Activated naive CD8-positive, alpha-beta T cell treated with anti-CD3 and anti-CD28 coated beads, Interleukin-2, amount 10 ng/mL, durations not matched to agents 7 days and 5 days (primary cell): ENCODE measurements at regions not wholly inside any gene's neighbourhood (a gene's known extent, or its start where the extent isn't known, plus 50 kb on each side); places are given as distances from the start of the nearest gene placed in this dataset.

Experiments
- ATAC-seq: fragments of 150-1000 bp; cut with Tn5 transposase; one replicate; pipeline ENCODE4 v1.10.0; 2021; ENCODE audit warnings: low read depth, moderate library complexity
- POLR2A ChIA-PET: fragments of 350-600 bp; sonication (Branson Sonifier 250); formaldehyde crosslinking; loops from one replicate; lab custom pipeline; 2021; ENCODE audit warnings: antibody characterized with exemption; lab: Charles Lee
- DNase-seq: peaks from one replicate; pipeline ENCODE4 v3.0.0; 2021
- H3K27ac Mint-ChIP-seq: one replicate; pipeline ENCODE4 v1.8.0; 2022; ENCODE audit warnings: mild to moderate bottlenecking, mixed read lengths
- H3K27me3 Mint-ChIP-seq: one replicate; pipeline ENCODE4 v1.8.0; 2022; ENCODE audit warnings: mild to moderate bottlenecking, moderate library complexity, mixed read lengths
- H3K36me3 Mint-ChIP-seq: one replicate; pipeline ENCODE4 v1.8.0; 2021; ENCODE audit warnings: mild to moderate bottlenecking, mixed read lengths
- H3K4me1 Mint-ChIP-seq: one replicate; pipeline ENCODE4 v1.8.0; 2021; ENCODE audit warnings: mixed read lengths
- H3K4me3 Mint-ChIP-seq: one replicate; pipeline ENCODE4 v1.8.0; 2022; ENCODE audit warnings: mild to moderate bottlenecking, moderate library complexity, mixed read lengths
- H3K9me3 Mint-ChIP-seq: one replicate; pipeline ENCODE4 v1.8.0; 2021; ENCODE audit warnings: mixed read lengths

DNA sequence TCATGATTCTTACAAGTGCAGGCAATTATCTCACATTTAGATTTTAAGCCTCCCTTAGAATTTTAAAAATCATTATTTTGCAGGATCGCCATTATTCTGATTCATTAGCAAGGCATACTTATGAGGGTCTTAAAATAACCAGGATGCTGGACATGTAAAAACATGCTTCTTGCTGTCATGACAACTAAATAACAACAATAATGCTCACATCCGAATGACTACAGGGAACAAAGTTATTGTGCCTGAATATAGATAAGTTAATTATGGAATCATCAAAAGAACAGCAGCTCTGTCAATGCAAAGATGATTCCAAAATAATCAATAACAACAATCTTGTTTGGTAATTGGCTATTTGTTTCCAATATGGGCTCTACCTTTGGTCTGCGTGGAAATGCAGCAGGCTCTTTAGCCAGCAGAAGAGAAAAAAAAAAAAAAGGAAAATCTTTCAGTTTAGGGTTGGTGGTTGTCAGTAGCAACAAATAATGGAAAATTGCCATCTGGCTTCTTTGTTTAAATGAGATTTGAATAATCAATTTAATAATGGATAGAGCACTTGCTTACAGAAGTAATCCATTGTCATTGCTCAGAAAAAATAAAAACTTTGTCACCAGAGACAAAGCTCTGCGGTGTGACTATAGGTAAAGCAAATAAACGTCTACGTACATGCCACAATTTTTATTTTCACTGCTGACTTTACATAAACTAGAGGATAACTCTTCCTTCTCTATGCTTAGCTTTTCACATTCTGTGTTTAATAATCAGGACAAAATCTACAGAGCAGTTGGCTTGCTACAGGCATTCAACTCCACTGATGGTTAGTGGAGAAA is 468.9 kb upstream of the TSHZ3 start:
- Mint-ChIP-seq H3K4me1 (no peaks in the 10 kb centered on the region), H3K9me3 (peaks cover 8% of the 10 kb centered on the region), H3K27me3 (no peaks in the 10 kb centered on the region), H3K36me3 (no peaks in the 10 kb centered on the region), H3K4me3 (no peak overlapping the region), H3K27ac (no peak overlapping the region)
- POLR2A ChIA-PET: no interaction called here
- DNase-seq (no peak), ATAC-seq (no peak)

DNA sequence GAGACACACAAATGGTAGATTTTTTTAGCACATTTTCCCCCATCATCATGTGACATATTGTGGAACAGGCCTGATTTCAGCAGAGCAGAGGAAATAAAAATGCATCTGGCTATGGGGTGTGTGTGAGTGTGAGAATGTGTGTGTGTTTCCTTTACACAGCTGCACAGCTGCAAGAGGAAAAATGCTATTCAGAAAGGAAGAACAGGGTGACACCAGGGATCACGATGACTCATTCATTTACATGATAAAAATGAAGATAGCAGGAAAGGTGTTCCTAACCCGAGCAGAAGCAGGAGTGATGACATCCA is 469.5 kb upstream of the TSHZ3 start:
- H3K27me3 Mint-ChIP-seq: no peaks in the 10 kb centered on the region
- H3K4me3 Mint-ChIP-seq: no peak overlapping the region
- no peak overlapping the region for H3K27ac Mint-ChIP-seq
- no peak for ATAC-seq
- H3K4me1 Mint-ChIP-seq: no peaks in the 10 kb centered on the region
- POLR2A ChIA-PET: no interaction called here
- H3K9me3 Mint-ChIP-seq: peaks cover 6% of the 10 kb centered on the region
- H3K36me3 Mint-ChIP-seq: no peaks in the 10 kb centered on the region
- no peak for DNase-seq

DNA sequence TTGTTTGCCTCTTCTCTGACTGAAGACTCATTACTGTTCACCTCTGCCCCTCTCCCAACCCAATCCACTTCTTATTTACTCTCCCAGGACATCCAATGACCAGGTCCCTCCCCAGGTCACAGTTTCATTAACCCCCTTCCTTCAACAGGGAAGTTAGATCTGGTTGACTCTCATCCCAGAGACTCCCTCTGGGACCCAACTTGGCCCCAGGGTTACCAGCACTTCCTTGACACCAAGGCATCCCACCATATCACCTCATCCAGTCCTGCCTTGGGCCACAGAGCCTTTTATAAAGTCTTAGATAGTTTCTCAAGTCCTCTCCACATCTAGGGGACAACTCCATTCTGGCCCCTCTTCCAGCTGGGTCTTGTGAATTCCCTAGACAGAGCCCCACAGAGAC is 470.6 kb upstream of the TSHZ3 start:
- Mint-ChIP-seq H3K9me3 (peaks cover 6% of the 10 kb centered on the region), H3K4me3 (no peak overlapping the region), H3K27ac (no peak overlapping the region), H3K4me1 (no peaks in the 10 kb centered on the region), H3K27me3 (no peaks in the 10 kb centered on the region), H3K36me3 (no peaks in the 10 kb centered on the region)
- no peak for DNase-seq
- ATAC-seq: no peak
- POLR2A ChIA-PET: no interaction called here

- Mint-ChIP-seq H3K9me3 (peaks cover 6% of the 10 kb centered on the region), H3K27ac (no peak overlapping the region), H3K27me3 (no peaks in the 10 kb centered on the region), H3K4me3 (no peak overlapping the region), H3K36me3 (no peaks in the 10 kb centered on the region), H3K4me1 (no peaks in the 10 kb centered on the region)
- POLR2A ChIA-PET: no interaction called here
- DNase-seq: no peak
- no peak for ATAC-seq
These were observed 472.1 kb upstream of the TSHZ3 start for GRCh38 chr19:31821346-31821745.

DNA sequence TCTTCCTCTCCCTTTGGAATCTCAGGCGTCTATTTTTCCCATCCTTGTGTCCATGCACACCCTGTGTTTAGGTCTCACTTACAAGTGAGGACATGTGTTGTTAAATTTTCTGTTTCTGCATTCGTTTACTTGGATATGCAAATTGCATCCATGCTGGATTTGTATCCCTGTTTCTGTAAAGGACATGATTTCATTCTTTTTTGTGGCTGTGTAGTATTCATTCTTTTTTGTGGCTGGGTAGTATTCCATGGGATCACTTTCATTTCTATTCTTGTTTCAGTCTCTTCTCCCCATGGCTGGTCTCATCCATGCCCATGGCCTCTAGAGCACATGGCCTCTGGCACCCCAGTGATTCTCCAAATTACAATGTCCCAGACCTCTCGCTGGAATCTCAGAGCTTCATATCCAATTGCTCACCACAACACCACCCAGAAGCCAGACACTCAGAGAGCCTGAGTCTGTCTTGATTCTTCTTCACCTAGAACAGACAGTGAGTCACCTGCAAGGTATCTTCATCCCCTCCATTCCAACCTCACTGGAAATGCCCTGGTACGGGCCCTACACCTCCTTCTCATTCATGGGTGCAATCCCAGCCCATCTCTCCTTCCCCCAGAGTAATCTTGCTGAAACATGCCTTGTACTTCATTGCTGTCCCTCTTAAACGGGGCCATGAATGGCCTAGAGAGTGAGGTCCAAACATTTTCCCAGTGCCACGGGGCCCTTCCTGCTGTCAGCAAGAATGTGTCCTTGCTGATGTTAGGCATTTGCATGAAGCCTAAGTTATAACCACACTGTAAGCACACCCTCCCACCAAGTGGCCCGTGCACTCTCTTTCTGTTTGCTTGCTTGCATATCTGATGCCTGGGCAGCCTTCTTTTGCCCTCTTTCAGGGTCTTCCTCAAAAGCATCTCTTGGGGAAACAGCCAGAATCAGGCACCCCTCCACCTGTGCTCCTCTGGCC is 476.2 kb upstream of the TSHZ3 start:
- DNase-seq (no peak), ATAC-seq (no peak)
- Mint-ChIP-seq H3K36me3 (no peaks in the 10 kb centered on the region), H3K4me3 (no peak overlapping the region), H3K9me3 (peaks cover 4% of the 10 kb centered on the region), H3K4me1 (no peaks in the 10 kb centered on the region), H3K27me3 (no peaks in the 10 kb centered on the region), H3K27ac (no peak overlapping the region)
- POLR2A ChIA-PET: no interaction called here

DNA sequence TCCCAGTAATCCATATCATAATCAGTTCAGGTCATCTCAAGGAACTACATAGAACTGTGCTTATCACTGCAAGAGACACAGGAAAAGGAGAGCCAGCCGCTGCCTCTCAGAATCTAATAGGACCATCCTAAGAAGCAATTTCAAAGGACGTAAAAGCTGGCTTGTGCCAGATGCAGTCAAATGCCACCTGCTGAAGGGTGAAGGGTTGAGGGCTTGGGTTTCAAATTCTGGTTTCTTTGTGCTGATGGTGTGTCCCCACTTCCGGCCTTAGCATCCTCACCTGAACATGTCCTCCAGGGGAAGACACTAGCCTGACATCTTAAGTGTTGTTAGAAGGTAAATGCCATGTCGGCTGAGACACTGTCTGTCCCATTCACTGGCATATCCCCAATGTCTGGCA is 477.1 kb upstream of the TSHZ3 start:
- Mint-ChIP-seq H3K27ac (no peak overlapping the region), H3K36me3 (no peaks in the 10 kb centered on the region), H3K4me1 (no peaks in the 10 kb centered on the region), H3K27me3 (no peaks in the 10 kb centered on the region), H3K9me3 (peaks cover 1% of the 10 kb centered on the region), H3K4me3 (no peak overlapping the region)
- DNase-seq (no peak), ATAC-seq (no peak)
- POLR2A ChIA-PET: no interaction called here

GRCh38 chr19:31831421-31832175 is 482.4 kb upstream of the TSHZ3 start:
- H3K27me3 Mint-ChIP-seq: no peaks in the 10 kb centered on the region

GRCh38 chr19:31832176-31832548 is 482.9 kb upstream of the TSHZ3 start:
- Mint-ChIP-seq H3K4me1 (no peaks in the 10 kb centered on the region), H3K27me3 (no peaks in the 10 kb centered on the region), H3K9me3 (peaks cover 6% of the 10 kb centered on the region), H3K4me3 (no peak overlapping the region), H3K27ac (no peak overlapping the region), H3K36me3 (no peaks in the 10 kb centered on the region)
- ATAC-seq: no peak
- POLR2A ChIA-PET: no interaction called here
- no peak for DNase-seq

More at GRCh38 chr19:31831421-31832175, 482.4 kb upstream of the TSHZ3 start:
- POLR2A ChIA-PET: no interaction called here
- Mint-ChIP-seq H3K4me3 (no peak overlapping the region), H3K36me3 (no peaks in the 10 kb centered on the region), H3K9me3 (peaks cover 6% of the 10 kb centered on the region), H3K4me1 (no peaks in the 10 kb centered on the region), H3K27ac (no peak overlapping the region)
- ATAC-seq (no peak), DNase-seq (no peak)

DNA sequence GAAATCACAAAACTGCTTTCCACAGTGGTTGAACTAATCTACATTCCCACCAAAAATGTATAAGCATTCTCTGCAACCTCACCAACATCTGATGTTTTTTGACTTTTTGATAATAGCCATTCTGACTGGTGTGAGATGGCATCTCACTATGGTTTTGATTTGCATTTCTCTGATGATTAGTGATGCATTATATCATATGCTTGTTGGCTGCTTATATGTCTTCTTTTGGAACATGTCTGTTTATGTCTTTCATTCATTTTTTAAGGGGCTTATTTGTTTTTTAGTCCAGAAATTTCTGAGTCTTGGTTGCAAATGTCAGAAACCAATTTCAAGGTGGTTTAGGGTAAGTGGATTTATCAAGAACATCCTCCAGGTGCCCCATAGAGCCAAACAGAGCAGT is 484.8 kb upstream of the TSHZ3 start:
- Mint-ChIP-seq H3K4me1 (no peaks in the 10 kb centered on the region), H3K36me3 (no peaks in the 10 kb centered on the region), H3K4me3 (no peak overlapping the region), H3K27me3 (no peaks in the 10 kb centered on the region), H3K9me3 (peaks cover 6% of the 10 kb centered on the region), H3K27ac (no peak overlapping the region)
- DNase-seq: no peak
- POLR2A ChIA-PET: no interaction called here
- no peak for ATAC-seq

DNA sequence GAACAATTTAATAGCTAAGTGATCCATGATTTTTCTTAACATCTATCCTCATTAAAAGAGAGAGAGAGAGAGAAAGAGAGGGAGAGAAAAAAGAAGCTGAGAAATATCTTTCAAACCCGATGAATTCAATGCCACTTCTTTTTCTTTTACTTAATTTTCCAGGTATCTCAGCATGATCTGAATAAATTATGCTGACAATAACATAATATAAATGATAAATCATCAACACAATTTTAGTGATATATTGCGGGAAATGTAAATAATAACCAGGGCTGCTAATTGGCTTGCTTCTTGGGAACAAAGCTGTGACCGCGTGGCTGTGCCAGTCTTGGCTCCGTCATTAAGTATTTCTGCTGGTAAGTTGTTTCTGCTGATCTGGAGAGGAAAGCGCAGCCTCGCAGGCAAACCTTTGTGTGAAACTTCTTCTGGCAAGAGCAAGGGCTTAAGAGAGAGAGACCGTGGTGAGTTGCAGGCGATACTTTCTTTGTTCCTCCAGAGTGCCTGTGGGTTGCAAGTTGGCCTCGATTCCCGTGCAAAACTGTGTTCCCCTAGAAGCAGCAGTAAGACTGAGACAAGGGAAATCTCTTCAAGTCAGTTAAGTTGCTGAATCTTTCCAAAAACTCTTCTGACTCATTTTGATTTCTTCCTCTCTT is 489.1 kb upstream of the TSHZ3 start:
- Mint-ChIP-seq H3K4me1 (no peaks in the 10 kb centered on the region), H3K36me3 (no peaks in the 10 kb centered on the region), H3K27ac (no peak overlapping the region), H3K27me3 (no peaks in the 10 kb centered on the region), H3K9me3 (peaks cover 6% of the 10 kb centered on the region), H3K4me3 (no peak overlapping the region)
- DNase-seq: no peak
- no peak for ATAC-seq
- POLR2A ChIA-PET: no interaction called here

- Mint-ChIP-seq H3K36me3 (no peaks in the 10 kb centered on the region), H3K4me1 (no peaks in the 10 kb centered on the region), H3K9me3 (peaks cover under 1% of the 10 kb centered on the region), H3K4me3 (no peak overlapping the region), H3K27me3 (no peaks in the 10 kb centered on the region), H3K27ac (no peak overlapping the region)
- ATAC-seq (no peak), DNase-seq (no peak)
- POLR2A ChIA-PET: no interaction called here
These were observed 491.1 kb upstream of the TSHZ3 start for GRCh38 chr19:31840371-31840770.

DNA sequence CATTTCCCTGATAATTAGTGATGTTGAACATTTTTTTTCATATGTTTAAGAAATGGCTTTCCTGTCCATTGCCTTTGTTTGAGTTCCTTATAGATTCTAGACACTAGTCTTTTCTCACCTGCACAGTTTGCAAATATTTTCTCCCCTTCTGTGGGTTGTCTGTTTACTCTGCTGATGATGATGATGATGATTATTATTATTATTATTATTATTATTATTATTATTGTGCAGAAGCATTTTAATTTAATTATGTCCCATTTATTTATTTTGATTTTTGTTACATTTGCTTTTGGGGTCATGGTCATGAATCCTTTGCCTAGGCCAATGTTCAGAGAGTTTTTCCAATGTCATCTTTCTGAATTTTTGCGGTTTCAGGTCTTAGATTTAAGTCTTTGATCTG is 492.5 kb upstream of the TSHZ3 start:
- no peak overlapping the region for H3K27ac Mint-ChIP-seq
- POLR2A ChIA-PET: no interaction called here
- ATAC-seq (no peak), DNase-seq (no peak)
- H3K4me3 Mint-ChIP-seq: no peak overlapping the region
- no peaks in the 10 kb centered on the region for H3K36me3 Mint-ChIP-seq
- no peaks in the 10 kb centered on the region for H3K4me1 Mint-ChIP-seq
- H3K9me3 Mint-ChIP-seq: no peaks in the 10 kb centered on the region
- H3K27me3 Mint-ChIP-seq: no peaks in the 10 kb centered on the region

GRCh38 chr19:31863122-31863521 is 482.3 kb upstream of the ZNF507 start:
- ATAC-seq (no peak), DNase-seq (no peak)
- no peak overlapping the region for H3K4me3 Mint-ChIP-seq
- no peaks in the 10 kb centered on the region for H3K36me3 Mint-ChIP-seq
- H3K9me3 Mint-ChIP-seq: peaks cover 9% of the 10 kb centered on the region
- no peaks in the 10 kb centered on the region for H3K4me1 Mint-ChIP-seq
- no peak overlapping the region for H3K27ac Mint-ChIP-seq
- POLR2A ChIA-PET: no interaction called here
- no peaks in the 10 kb centered on the region for H3K27me3 Mint-ChIP-seq
